K562 (cell line): ENCODE measurements at regions not wholly inside any gene's neighbourhood (a gene's known extent, or its start where the extent isn't known, plus 50 kb on each side); places are given as distances from the start of the nearest gene placed in this dataset.
A peak's percentile ranks its signal among the peaks of the same experiment; 100 is the strongest.

Source experiments
- ATAC-seq: fragments of 200-7000 bp; cut with Tn5 transposase; 3 replicates; pipeline ENCODE4 v1.9.1; 2020; ENCODE audit warnings: moderate library complexity
- BruUV-seq: library from RNA; stranded (reverse); fragments of 400-500 nt; replicated peaks from 2 replicates; lab custom pipeline; 2021; lab: Mats Ljungman, UMichigan
- CTCF ChIA-PET: fragments of 300-600 bp; formaldehyde crosslinking; extraction: SDS; loops from one replicate; lab custom pipeline; 2021; ENCODE audit warnings: low intra/inter-chr PET ratio; lab: Yijun Ruan, JAX
- POLR2A ChIA-PET: fragments of 300-600, 350-650 bp; sonication (Branson Sonifier 250); formaldehyde crosslinking; extraction: SDS; loops from one replicate; lab custom pipeline; 2021; ENCODE audit warnings: antibody characterized with exemption, inconsistent platforms; lab: Yijun Ruan, JAX
- DNase-seq, 4 experiments: peaks; one replicate each; pipeline versions ENCODE4 v3.0.0 to v3.0.0-alpha.2; 2011 to 2018; ENCODE audit warnings: low spot score in 3 of 4, mixed read lengths in 3 of 4; ENCODE audit errors: extremely low read depth in 1 of 4
- FAIRE-seq: peaks from 2 replicates; lab custom pipeline; 2011; peaks lifted over from hg19 to GRCh38; lab: Jason Lieb, UNC
- H2AFZ ChIP-seq: 2 replicates; pipeline ENCODE4 v1.6.0; 2011; ENCODE audit warnings: low read depth, low read length, control low read depth, inconsistent platforms
- H3K27ac ChIP-seq: fragments of 200-600 bp; 3 replicates; pipeline ENCODE4 v1.8.0; 2011; ENCODE audit warnings: low read depth, mild to moderate bottlenecking, control low read depth, inconsistent platforms, low read length, moderate library complexity, mixed read lengths; ENCODE audit errors: extremely low read depth
- H3K27me3 ChIP-seq, 2 experiments: fragments of 300-600 bp in 1 of 2; 2 replicates in 1 of 2; 3 replicates in 1 of 2; pipeline versions ENCODE4 v1.6.0 to v1.8.0; 2011; ENCODE audit warnings: inconsistent platforms in 2 of 2, low read length in 2 of 2, mild to moderate bottlenecking in 1 of 2, mixed read lengths in 1 of 2, moderate library complexity in 1 of 2; ENCODE audit not compliant: control insufficient read depth in 2 of 2, insufficient read depth in 2 of 2
- H3K36me3 ChIP-seq: fragments of 300-600 bp; 3 replicates; pipeline ENCODE4 v1.8.0; 2011; ENCODE audit warnings: mild to moderate bottlenecking, low read length, inconsistent platforms; ENCODE audit not compliant: control insufficient read depth, insufficient read depth
- H3K4me1 ChIP-seq, 2 experiments: fragments of 200-600 bp in 1 of 2; replicated peaks in 1 of 2; 2 replicates in 1 of 2; 3 replicates in 1 of 2; pipeline versions ENCODE4 v1.5.1 to v1.8.0; 2011; ENCODE audit warnings: inconsistent platforms in 2 of 2, low read length in 2 of 2, mild to moderate bottlenecking in 1 of 2, mixed read lengths in 1 of 2, moderate library complexity in 1 of 2; ENCODE audit not compliant: control insufficient read depth in 2 of 2, insufficient read depth in 2 of 2
- H3K4me2 ChIP-seq: 2 replicates; pipeline ENCODE4 v1.6.1; 2011; ENCODE audit warnings: low read length, control low read depth, inconsistent platforms, mixed read lengths; ENCODE audit not compliant: insufficient read depth
- H3K4me3 ChIP-seq: fragments of 200-600 bp; sonication (generic), shearing (Covaris generic); 2 replicates; pipeline ENCODE4 v1.5.1; 2016; ENCODE audit warnings: control low read depth, inconsistent platforms
- H3K79me2 ChIP-seq: fragments of 200-600 bp; 3 replicates; pipeline ENCODE4 v1.8.0; 2011; ENCODE audit warnings: low read length, inconsistent platforms; ENCODE audit not compliant: control insufficient read depth, insufficient read depth
- H3K9ac ChIP-seq, 2 experiments: 2 replicates each; pipeline versions ENCODE4 v1.6.0 to v1.6.1; 2011; ENCODE audit warnings: low read depth in 2 of 2, low read length in 2 of 2, control low read depth in 1 of 2, inconsistent platforms in 1 of 2, mild to moderate bottlenecking in 1 of 2, mixed read lengths in 1 of 2; ENCODE audit not compliant: insufficient read depth in 1 of 2
- H3K9me1 ChIP-seq: one replicate; pipeline ENCODE4 v1.6.0; 2011; ENCODE audit warnings: inconsistent platforms, mild to moderate bottlenecking, low read length, moderate library complexity; ENCODE audit not compliant: control insufficient read depth, insufficient read depth
- H3K9me3 ChIP-seq: replicated peaks from 2 replicates; pipeline ENCODE4 v1.5.1; 2011; ENCODE audit warnings: low read depth, low read length, inconsistent platforms; ENCODE audit not compliant: control insufficient read depth, insufficient read depth
- H4K20me1 ChIP-seq: replicated peaks from 2 replicates; pipeline ENCODE4 v1.6.1; 2011; ENCODE audit warnings: low read length, inconsistent platforms, mixed read lengths; ENCODE audit not compliant: control insufficient read depth, insufficient read depth
- E4F1 ChIP-seq: fragments of 250-450 bp; sonication (Bioruptor Pico); IDR thresholded peaks from 2 replicates; pipeline ENCODE4 v1.5.0; 2021; ENCODE audit warnings: mild to moderate bottlenecking, borderline replicate concordance
- L3MBTL2 ChIP-seq: fragments of 450-650 bp; IDR thresholded peaks from 2 replicates; pipeline ENCODE4 v1.6.1; 2016; ENCODE audit warnings: mild to moderate bottlenecking, moderate library complexity
- MGA ChIP-seq: fragments of 450-650 bp; IDR thresholded peaks from 2 replicates; pipeline ENCODE4 v1.6.1; 2016; ENCODE audit warnings: mild to moderate bottlenecking, moderate library complexity
- POLR3G ChIP-seq: IDR thresholded peaks from 2 replicates; pipeline ENCODE4 v1.6.1; 2011; ENCODE audit not compliant: insufficient read length, insufficient replicate concordance; ENCODE audit errors: extremely low read depth
- RAD51 ChIP-seq: fragments of 450-650 bp; IDR thresholded peaks from 2 replicates; pipeline ENCODE4 v1.7.1; 2016; ENCODE audit warnings: low read depth, mild to moderate bottlenecking, borderline replicate concordance
- TAF15 ChIP-seq: fragments of 200-400 bp; formaldehyde crosslinking; IDR thresholded peaks from 2 replicates; pipeline ENCODE4 v1.6.1; 2017; ENCODE audit warnings: mild to moderate bottlenecking, low read depth, low read length, moderate library complexity
- ZNF431 ChIP-seq: sonication (generic); formaldehyde crosslinking; IDR thresholded peaks from 2 replicates; pipeline ENCODE4 v1.8.0; 2022; ENCODE audit warnings: mild to moderate bottlenecking, missing genetic modification reagents
- WGBS: fragments of 100-300 bp; shearing (Covaris generic); methylation state at CpG from one replicate; pipeline ENCODE4 v1.1.6; 2016; ENCODE audit warnings: low coverage, mixed read lengths; ENCODE audit not compliant: insufficient coverage; ENCODE audit errors: missing lambda C conversion rate; 5-methylcytosine and 5-hydroxymethylcytosine counted together
- in situ Hi-C: fragments of 300-500 bp; cut with MboI; formaldehyde crosslinking; loops from 4 replicates; pipeline ENCODE4 v1.15.0; 2018; ENCODE audit warnings: inconsistent platforms, mixed read lengths
- intact Hi-C: fragments of 100-400 bp; cut with micrococcal nuclease; formaldehyde crosslinking; loops from 2 replicates; pipeline ENCODE4 v1.14.2; 2022

- in situ Hi-C loops, result no loop called here
- CTCF ChIA-PET, result no interaction called here
- TF ChIP-seq L3MBTL2 (0 out of 2 replicates have a peak, but pooled peaks have one; percentile 49), ZNF431 (CRISPR knock-in tag) (no peak), E4F1 (CRISPR knock-in tag) (no peak), POLR3G (no peak), RAD51 (peak; percentile 67; the same call in 1 of the 2 replicates), MGA (0 out of 2 replicates have a peak, but pooled peaks have one; percentile 15), TAF15 (no peak)
Observed at GRCh38 chr19:32251634-32252332, 93.6 kb upstream of the ZNF507 start.

More at GRCh38 chr19:32251634-32252332, 93.6 kb upstream of the ZNF507 start:
- Histone ChIP-seq H3K36me3 (no peaks in the 10 kb centered on the region), H3K9me1 (no peaks in the 10 kb centered on the region), H4K20me1 (no peaks in the 10 kb centered on the region; the same call in none of the 2 replicates), H3K27me3 (peaks cover 5 to 40% of the 10 kb centered on the region in 2 experiments; a peak in 3 of 5 replicates), H2AFZ (peak overlapping the region; percentile 63; the same call in 1 of the 2 replicates), H3K79me2 (no peaks in the 10 kb centered on the region), H3K4me2 (no peak overlapping the region), H3K4me3 (no peak overlapping the region), H3K4me1 (peaks cover 0 to 4% of the 10 kb centered on the region in 2 experiments; a peak in 1 of 5 replicates), H3K9me3 (no peaks in the 10 kb centered on the region), H3K27ac (no peak overlapping the region), H3K9ac (no peak overlapping the region)
- DNase-seq (peak in 1 of 4 experiments; percentile 12), FAIRE-seq (no peak), ATAC-seq (peak; percentile 78)
- WGBS, result 5% methylated on average over 18 of the region's 18 CpGs
- intact Hi-C loops, result no loop called here
- POLR2A ChIA-PET, result interaction anchor here (0.6 kb wide), 1 partner anchor 310 kb away, joined by 3 read pairs; no protein-coding TSS in a partner anchor
- BruUV-seq, result no TSS peak
